A549 (cell line): ENCODE measurements at regions not wholly inside any gene's neighbourhood (a gene's known extent, or its start where the extent isn't known, plus 50 kb on each side); places are given as distances from the start of the nearest gene placed in this dataset.

ENCODE experiments used
- ATAC-seq, 2 experiments: fragments of 200-7000 bp in 1 of 2; fragments of >200 bp in 1 of 2; cut with Nextera tagmentation in 1 of 2; cut with Tn5 transposase in 1 of 2; 3 replicates each; pipeline versions ENCODE4 v1.8.0 to v1.9.1; 2018 to 2020; ENCODE audit warnings: mild to moderate bottlenecking in 1 of 2, moderate library complexity in 1 of 2
- CTCF ChIA-PET: fragments of 300-600 bp; sonication (Branson Sonifier 250); formaldehyde crosslinking; extraction: SDS; loops from one replicate; lab custom pipeline; 2021; ENCODE audit warnings: antibody characterized with exemption, inconsistent platforms; lab: Yijun Ruan, JAX
- POLR2A ChIA-PET: fragments of 350-600 bp; formaldehyde crosslinking; extraction: SDS; loops from one replicate; lab custom pipeline; 2021; ENCODE audit warnings: antibody characterized with exemption, inconsistent platforms; lab: Yijun Ruan, JAX
- DNase-seq, 2 experiments: peaks; one replicate each; pipeline versions ENCODE4 v3.0.0 to v3.0.0-alpha.2; 2011 to 2016; ENCODE audit warnings: low read depth in 1 of 2, low spot score in 1 of 2
- FAIRE-seq: peaks from 2 replicates; lab custom pipeline; 2011; peaks lifted over from hg19 to GRCh38; lab: Jason Lieb, UNC
- H3K27ac ChIP-seq, 2 experiments: fragments of >200 bp; sonication (Bioruptor Twin); formaldehyde crosslinking; 3 replicates each; pipeline ENCODE4 v1.5.1; 2016 to 2017
- H3K4me1 ChIP-seq: fragments of >200 bp; sonication (Bioruptor Twin); formaldehyde crosslinking; 3 replicates; pipeline ENCODE4 v1.6.1; 2016
- H3K4me2 ChIP-seq: fragments of >200 bp; sonication (Bioruptor Twin); formaldehyde crosslinking; 3 replicates; pipeline ENCODE4 v1.6.1; 2016
- H3K4me3 ChIP-seq: fragments of >200 bp; sonication (Bioruptor Twin); formaldehyde crosslinking; 3 replicates; pipeline ENCODE4 v1.5.1; 2016
- H3K9me3 ChIP-seq: fragments of >200 bp; sonication (Bioruptor Twin); formaldehyde crosslinking; 3 replicates; pipeline ENCODE4 v1.6.1; 2016
- CBX8 ChIP-seq: fragments of 200-600 bp; sonication (generic); IDR thresholded peaks from 2 replicates; pipeline ENCODE4 v1.6.1; 2016
- CHD4 ChIP-seq: fragments of 200-600 bp; sonication (generic); IDR thresholded peaks from 2 replicates; pipeline ENCODE4 v1.6.1; 2016; ENCODE audit warnings: antibody characterized with exemption, mild to moderate bottlenecking, borderline replicate concordance
- EHF ChIP-seq: fragments of 250-450 bp; sonication (Bioruptor Pico); IDR thresholded peaks from 2 replicates; pipeline ENCODE4 v1.5.0; 2020; ENCODE audit warnings: mild to moderate bottlenecking
- EHMT2 ChIP-seq: fragments of 200-600 bp; sonication (generic); IDR thresholded peaks from 2 replicates; pipeline ENCODE4 v1.6.1; 2016; ENCODE audit warnings: antibody characterized with exemption, low read depth, mild to moderate bottlenecking, moderate library complexity
- GATA3 ChIP-seq: IDR thresholded peaks from 2 replicates; pipeline ENCODE4 v1.6.1; 2012; ENCODE audit warnings: borderline replicate concordance
- HDAC2 ChIP-seq: fragments of 200-600 bp; sonication (generic); IDR thresholded peaks from 2 replicates; pipeline ENCODE4 v1.6.1; 2016
- HEYL ChIP-seq: fragments of 250-450 bp; sonication (Bioruptor Pico); IDR thresholded peaks from 2 replicates; pipeline ENCODE4 v1.8.0; 2021; ENCODE audit warnings: mild to moderate bottlenecking, moderate library complexity
- JUN ChIP-seq, 2 experiments: fragments of >200 bp; sonication (Bioruptor Twin); formaldehyde crosslinking; IDR thresholded peaks; 2 replicates in 1 of 2; 3 replicates in 1 of 2; pipeline ENCODE4 v1.6.1; 2016 to 2017
- KDM5A ChIP-seq: fragments of 200-600 bp; sonication (generic); IDR thresholded peaks from 2 replicates; pipeline ENCODE4 v1.6.1; 2016; ENCODE audit warnings: antibody characterized with exemption, mild to moderate bottlenecking
- MAFK ChIP-seq: fragments of 450-650 bp; IDR thresholded peaks from 2 replicates; pipeline ENCODE4 v1.6.1; 2014; ENCODE audit not compliant: partially characterized antibody
- MYC ChIP-seq: IDR thresholded peaks from 2 replicates; pipeline ENCODE4 v1.6.1; 2012; ENCODE audit warnings: mild to moderate bottlenecking, inconsistent platforms, low read length, improper control_type of control experiment, borderline replicate concordance
- NPAS2 ChIP-seq: fragments of 250-450 bp; sonication (Bioruptor Pico); IDR thresholded peaks from 2 replicates; pipeline ENCODE4 v1.8.0; 2022; ENCODE audit warnings: mild to moderate bottlenecking, moderate library complexity, borderline replicate concordance
- NR3C1 ChIP-seq: fragments of >200 bp; sonication (Bioruptor Twin); formaldehyde crosslinking; IDR thresholded peaks from 3 replicates; pipeline ENCODE4 v1.6.1; 2017
- RCOR1 ChIP-seq: fragments of 150-350 bp; IDR thresholded peaks from 2 replicates; pipeline ENCODE4 v1.6.1; 2014; ENCODE audit warnings: antibody characterized with exemption, low read length, low read depth
- RFX5 ChIP-seq: fragments of 450-650 bp; IDR thresholded peaks from 2 replicates; pipeline ENCODE4 v1.7.1; 2014; ENCODE audit warnings: antibody characterized with exemption, mild to moderate bottlenecking, moderate library complexity
- ZC3H11A ChIP-seq: fragments of 450-650 bp; IDR thresholded peaks from 2 replicates; pipeline ENCODE4 v1.6.1; 2014; ENCODE audit warnings: antibody characterized with exemption, mild to moderate bottlenecking
- WGBS: methylation state at CpG from one replicate; pipeline ENCODE4 v1.1.6; 2017; ENCODE audit errors: missing lambda C conversion rate; 5-methylcytosine and 5-hydroxymethylcytosine counted together
- TF ChIP-seq, protein P1 (sequence below): IDR thresholded peaks from 2 replicates; pipeline ENCODE4 v1.6.1; 2012; ENCODE audit warnings: low read depth, borderline replicate concordance
- TF ChIP-seq, protein P2 (sequence below): fragments of 250-450 bp; sonication (Bioruptor Pico); IDR thresholded peaks from 2 replicates; pipeline ENCODE4 v1.5.0; 2021; ENCODE audit warnings: mild to moderate bottlenecking, moderate library complexity, borderline replicate concordance
- TF ChIP-seq, protein P3 (sequence below): fragments of >200 bp; sonication (Bioruptor Twin); formaldehyde crosslinking; IDR thresholded peaks from 3 replicates; pipeline ENCODE4 v1.6.1; 2016
- TF ChIP-seq, protein P4 (sequence below): IDR thresholded peaks from 2 replicates; pipeline ENCODE4 v1.6.1; 2012
- TF ChIP-seq, protein P5 (sequence below): fragments of 150-350 bp; IDR thresholded peaks from 2 replicates; pipeline ENCODE4 v1.6.1; 2014; ENCODE audit warnings: low read depth, mild to moderate bottlenecking, low read length
- TF ChIP-seq, protein P6 (sequence below): fragments of >200 bp; sonication (Bioruptor Twin); formaldehyde crosslinking; IDR thresholded peaks from 2 replicates; pipeline ENCODE4 v1.6.1; 2016

DNA sequence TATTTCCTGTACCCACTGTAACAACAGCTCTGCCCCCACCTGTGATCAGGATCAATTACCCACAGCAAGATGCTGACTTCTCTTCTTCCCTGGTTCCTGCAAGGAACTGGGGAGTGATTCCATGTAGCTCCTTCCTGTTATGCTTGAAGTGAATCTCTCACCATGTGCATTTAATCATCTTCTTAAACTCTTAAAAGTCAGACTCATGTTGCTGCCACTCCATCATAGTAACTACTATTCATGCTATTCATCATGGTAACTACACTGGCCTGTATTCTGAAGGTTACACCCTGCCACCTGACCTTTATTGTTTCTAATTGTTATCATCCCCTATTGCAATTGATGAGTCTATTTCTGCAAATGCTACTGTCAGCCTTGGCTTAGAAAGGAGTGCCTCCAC is 89.5 kb downstream of the SUCNR1 start:
- FAIRE-seq = no peak
- no peak for ATAC-seq

DNA sequence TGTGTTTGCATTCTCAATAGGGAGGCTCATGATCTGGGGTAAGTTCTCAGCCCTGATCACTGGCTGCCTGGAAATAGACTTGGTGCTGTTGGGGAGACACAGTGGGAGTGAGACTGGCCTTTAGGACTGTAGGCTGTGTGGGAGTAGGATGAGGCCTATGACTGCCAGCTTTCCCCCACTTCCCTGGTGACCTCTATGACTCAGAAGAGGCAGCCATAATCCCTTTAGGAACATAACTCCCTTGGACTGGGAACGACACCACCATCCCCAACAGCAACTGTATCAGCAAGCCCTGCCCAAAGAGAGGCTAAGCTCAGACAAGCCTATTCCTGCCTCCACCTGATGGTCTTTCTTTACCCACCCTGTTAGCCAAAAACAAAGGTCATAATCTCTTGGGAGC is 91.3 kb downstream of the SUCNR1 start:
- POLR2A ChIA-PET = no interaction called here
- DNase-seq = no peak

More for the DNA sequence above, 89.5 kb downstream of the SUCNR1 start:
- no peak for DNase-seq
- TF ChIP-seq, protein P1, sequence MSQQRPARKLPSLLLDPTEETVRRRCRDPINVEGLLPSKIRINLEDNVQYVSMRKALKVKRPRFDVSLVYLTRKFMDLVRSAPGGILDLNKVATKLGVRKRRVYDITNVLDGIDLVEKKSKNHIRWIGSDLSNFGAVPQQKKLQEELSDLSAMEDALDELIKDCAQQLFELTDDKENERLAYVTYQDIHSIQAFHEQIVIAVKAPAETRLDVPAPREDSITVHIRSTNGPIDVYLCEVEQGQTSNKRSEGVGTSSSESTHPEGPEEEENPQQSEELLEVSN = no peak
- TF ChIP-seq KDM5A (no peak), CBX8 (no peak), RFX5 (no peak), CHD4 (no peak), HDAC2 (no peak), EHF (CRISPR knock-in tag) (no peak), HEYL (CRISPR knock-in tag) (no peak), RCOR1 (no peak), JUN (IDR thresholded peaks at IDR 0.05) (no peak), MAFK (no peak), GATA3 (no peak)
- TF ChIP-seq, protein P2, sequence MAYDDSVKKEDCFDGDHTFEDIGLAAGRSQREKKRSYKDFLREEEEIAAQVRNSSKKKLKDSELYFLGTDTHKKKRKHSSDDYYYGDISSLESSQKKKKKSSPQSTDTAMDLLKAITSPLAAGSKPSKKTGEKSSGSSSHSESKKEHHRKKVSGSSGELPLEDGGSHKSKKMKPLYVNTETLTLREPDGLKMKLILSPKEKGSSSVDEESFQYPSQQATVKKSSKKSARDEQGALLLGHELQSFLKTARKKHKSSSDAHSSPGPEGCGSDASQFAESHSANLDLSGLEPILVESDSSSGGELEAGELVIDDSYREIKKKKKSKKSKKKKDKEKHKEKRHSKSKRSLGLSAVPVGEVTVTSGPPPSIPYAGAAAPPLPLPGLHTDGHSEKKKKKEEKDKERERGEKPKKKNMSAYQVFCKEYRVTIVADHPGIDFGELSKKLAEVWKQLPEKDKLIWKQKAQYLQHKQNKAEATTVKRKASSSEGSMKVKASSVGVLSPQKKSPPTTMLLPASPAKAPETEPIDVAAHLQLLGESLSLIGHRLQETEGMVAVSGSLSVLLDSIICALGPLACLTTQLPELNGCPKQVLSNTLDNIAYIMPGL = no peak
- TF ChIP-seq, protein P3, sequence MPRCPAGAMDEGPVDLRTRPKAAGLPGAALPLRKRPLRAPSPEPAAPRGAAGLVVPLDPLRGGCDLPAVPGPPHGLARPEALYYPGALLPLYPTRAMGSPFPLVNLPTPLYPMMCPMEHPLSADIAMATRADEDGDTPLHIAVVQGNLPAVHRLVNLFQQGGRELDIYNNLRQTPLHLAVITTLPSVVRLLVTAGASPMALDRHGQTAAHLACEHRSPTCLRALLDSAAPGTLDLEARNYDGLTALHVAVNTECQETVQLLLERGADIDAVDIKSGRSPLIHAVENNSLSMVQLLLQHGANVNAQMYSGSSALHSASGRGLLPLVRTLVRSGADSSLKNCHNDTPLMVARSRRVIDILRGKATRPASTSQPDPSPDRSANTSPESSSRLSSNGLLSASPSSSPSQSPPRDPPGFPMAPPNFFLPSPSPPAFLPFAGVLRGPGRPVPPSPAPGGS = no peak
- TF ChIP-seq, protein P4, sequence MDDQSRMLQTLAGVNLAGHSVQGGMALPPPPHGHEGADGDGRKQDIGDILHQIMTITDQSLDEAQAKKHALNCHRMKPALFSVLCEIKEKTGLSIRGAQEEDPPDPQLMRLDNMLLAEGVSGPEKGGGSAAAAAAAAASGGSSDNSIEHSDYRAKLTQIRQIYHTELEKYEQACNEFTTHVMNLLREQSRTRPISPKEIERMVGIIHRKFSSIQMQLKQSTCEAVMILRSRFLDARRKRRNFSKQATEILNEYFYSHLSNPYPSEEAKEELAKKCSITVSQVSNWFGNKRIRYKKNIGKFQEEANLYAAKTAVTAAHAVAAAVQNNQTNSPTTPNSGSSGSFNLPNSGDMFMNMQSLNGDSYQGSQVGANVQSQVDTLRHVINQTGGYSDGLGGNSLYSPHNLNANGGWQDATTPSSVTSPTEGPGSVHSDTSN = no peak
- TF ChIP-seq, protein P5, sequence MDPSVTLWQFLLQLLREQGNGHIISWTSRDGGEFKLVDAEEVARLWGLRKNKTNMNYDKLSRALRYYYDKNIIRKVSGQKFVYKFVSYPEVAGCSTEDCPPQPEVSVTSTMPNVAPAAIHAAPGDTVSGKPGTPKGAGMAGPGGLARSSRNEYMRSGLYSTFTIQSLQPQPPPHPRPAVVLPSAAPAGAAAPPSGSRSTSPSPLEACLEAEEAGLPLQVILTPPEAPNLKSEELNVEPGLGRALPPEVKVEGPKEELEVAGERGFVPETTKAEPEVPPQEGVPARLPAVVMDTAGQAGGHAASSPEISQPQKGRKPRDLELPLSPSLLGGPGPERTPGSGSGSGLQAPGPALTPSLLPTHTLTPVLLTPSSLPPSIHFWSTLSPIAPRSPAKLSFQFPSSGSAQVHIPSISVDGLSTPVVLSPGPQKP = no peak
- ChIA-PET CTCF (no interaction called here), POLR2A (no interaction called here)
- H3K4me2 ChIP-seq = no peak overlapping the region
- no peaks in the 10 kb centered on the region for H3K9me3 ChIP-seq
- H3K4me1 ChIP-seq = no peaks in the 10 kb centered on the region
- H3K4me3 ChIP-seq = no peak overlapping the region
- H3K27ac ChIP-seq = no peak overlapping the region

More for the DNA sequence above, 91.3 kb downstream of the SUCNR1 start:
- Histone ChIP-seq H3K27ac (no peak overlapping the region), H3K4me1 (no peaks in the 10 kb centered on the region), H3K4me2 (no peak overlapping the region), H3K4me3 (no peak overlapping the region)
- CTCF ChIA-PET = interaction anchor here (0.9 to 1.6 kb wide), 2 partner anchors 61 to 480 kb away, joined by 3 to 4 read pairs; no protein-coding TSS in a partner anchor
- TF ChIP-seq CHD4 = no peak
- TF ChIP-seq JUN (IDR thresholded peaks at IDR 0.05) = no peak
- TF ChIP-seq EHMT2 = no peak
- no peak for TF ChIP-seq ZC3H11A
- no peak for TF ChIP-seq NR3C1
- TF ChIP-seq NPAS2 (CRISPR knock-in tag) = no peak
- TF ChIP-seq, protein P3 = no peak
- TF ChIP-seq MYC = no peak
- TF ChIP-seq, protein P6, sequence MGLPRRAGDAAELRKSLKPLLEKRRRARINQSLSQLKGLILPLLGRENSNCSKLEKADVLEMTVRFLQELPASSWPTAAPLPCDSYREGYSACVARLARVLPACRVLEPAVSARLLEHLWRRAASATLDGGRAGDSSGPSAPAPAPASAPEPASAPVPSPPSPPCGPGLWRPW = no peak
- TF ChIP-seq, all 56 proteins: peak for 0
- WGBS = 83% methylated on average over 1 of the region's 1 CpG
- no peak for FAIRE-seq
- no peak for ATAC-seq
- no peaks in the 10 kb centered on the region for H3K9me3 ChIP-seq
